ENCODE measurements at regions not wholly inside any gene's neighbourhood (a gene's known extent, or its start where the extent isn't known, plus 50 kb on each side); places are given as distances from the start of the nearest gene placed in this dataset.

GRCh38 chr16:86663685-86664521, 85.6 kb downstream of the FOXL1 start:
- no peak for FAIRE-seq
- DNase-seq (ENCODE audit: low spot score) = no peak

GRCh38 chr16:86664522-86665318, 86.4 kb downstream of the FOXL1 start:
- DNase-seq (ENCODE audit: low spot score) (peak; percentile 99), FAIRE-seq (peak; percentile 95)

DNA sequence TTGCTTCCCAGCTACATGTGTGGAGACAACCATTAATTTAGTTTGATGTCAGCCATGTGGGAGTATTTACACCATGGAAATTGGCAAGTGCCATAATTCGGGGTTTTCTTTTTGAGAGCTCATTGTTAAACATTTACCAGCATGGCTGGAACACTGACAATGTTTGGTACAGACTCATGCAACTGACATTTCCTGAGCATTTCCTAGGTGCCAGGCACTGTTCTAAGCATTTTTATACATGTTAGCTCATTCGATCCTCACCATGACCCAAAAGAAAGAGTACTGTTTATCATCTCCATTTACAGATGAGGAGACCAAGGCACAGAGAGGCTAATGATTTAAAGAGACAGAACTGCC, 86.9 kb downstream of the FOXL1 start:
- DNase-seq (ENCODE audit: low spot score) = peak; percentile 99
- peak; percentile 96 for FAIRE-seq

GRCh38 chr16:86665929-86666328, 87.6 kb downstream of the FOXL1 start:
- no peak for DNase-seq (ENCODE audit: low spot score)
- FAIRE-seq = no peak

DNA sequence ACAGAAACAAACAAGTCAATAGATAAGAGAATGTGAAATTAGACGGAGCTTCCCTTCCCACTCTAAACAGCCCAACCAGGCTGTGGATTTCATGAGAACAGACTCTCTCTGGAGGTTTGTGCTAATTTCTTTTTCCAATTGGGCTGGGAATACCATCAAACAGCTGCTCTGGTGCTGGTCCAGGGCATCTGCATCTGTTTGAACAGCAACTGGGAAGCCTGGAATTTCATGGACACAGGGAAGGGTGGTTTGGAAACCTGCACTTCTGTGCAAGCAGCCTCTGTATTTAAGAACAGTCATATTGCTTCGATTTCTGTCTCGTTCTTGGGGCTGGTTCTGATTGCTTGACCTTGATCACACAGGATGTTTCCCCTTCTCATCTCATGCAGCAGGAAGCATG, 88.7 kb downstream of the FOXL1 start:
- DNase-seq (ENCODE audit: low spot score) = no peak
- FAIRE-seq = no peak

DNA sequence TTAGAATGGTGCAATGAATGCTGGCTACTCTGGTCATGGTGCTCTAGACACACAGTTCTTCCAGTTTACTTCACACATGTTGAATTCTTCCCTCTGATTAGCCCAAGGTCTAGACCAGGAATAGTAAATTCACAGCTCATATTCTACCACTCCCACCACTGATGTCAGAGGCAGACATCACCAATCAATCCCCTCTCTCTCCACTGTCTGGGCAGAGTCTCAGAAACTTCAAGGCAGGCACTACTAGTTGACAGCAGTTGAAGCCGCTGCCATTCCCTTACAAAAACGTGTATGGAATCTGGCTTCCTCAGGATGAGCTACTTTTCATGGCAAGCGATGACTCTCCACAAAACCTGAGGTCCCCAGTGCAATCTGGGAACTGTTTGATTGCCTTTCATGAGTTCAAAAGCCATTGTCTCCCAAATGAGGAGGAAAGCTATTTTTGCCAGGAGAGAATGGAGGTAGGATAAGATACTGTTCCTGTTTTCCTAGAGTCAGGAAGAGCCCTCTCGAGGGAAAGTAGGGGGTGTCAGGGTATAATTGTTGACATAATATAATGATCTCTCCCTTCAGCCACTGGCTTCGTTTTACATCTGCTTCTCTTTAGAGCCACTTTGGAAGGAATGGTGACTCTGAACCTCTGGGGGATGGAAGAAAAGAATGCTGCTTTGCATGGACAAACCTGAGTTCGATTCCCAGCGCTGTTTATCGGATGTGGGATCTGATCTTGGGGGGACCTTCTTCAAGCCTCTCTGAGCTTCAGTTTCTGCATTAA, 90.0 kb downstream of the FOXL1 start:
- no peak for DNase-seq (ENCODE audit: low spot score)

DNA sequence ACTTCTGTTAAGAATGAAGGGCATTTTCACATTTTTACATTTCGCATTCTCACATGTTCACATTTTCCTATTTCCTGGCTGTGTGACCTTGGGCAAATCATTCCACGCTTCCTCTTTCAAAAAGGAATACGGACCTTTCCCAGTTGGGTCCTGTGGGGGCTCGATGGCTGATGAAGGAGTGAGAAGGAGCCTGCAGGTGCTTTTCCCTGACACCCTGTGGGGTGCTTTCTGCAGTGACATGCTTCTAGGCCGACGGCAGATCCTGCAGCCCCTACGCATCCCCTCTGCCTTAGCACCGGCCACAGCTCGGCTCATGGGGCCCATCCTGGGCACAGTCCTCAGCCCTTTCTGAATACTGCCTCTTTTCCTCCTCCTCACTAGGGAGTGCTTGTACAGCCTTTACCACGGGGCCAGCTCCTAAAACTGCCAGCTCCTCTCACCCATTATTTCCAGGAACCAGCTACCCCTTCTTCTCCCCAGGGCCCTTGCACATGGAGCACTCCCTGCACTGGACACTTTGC, 91.0 kb downstream of the FOXL1 start:
- DNase-seq (ENCODE audit: low spot score) (no peak), FAIRE-seq (no peak)

More for the DNA sequence above, 90.0 kb downstream of the FOXL1 start:
- no peak for FAIRE-seq

GRCh38 chr16:86669937-86670749, 91.8 kb downstream of the FOXL1 start:
- FAIRE-seq = no peak
- no peak for DNase-seq (ENCODE audit: low spot score)

DNA sequence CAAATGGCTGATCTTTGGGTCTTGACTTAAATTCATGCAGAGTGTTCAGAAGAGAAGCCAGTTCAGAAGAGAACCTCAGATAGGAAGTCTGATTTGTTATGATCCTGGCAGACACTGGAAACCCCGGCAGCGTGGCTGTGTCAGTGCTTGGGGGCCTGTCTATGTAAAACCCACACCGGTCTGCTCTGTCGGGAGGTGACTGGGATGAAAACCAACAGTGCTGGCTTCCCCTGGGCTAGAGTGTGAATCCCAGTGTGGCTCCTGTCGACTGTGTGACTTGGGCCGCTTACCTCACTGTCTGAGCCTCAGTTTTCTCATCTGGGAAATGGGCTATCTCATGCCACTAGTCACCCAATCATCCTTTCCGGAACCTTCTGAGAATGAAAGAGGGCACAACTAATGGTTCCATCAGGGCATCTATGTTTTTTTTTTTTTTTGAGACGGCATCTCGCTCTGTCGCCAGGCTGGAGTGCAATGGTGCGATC, 92.4 kb downstream of the FOXL1 start:
- FAIRE-seq (no peak), DNase-seq (ENCODE audit: low spot score) (no peak)

DNA sequence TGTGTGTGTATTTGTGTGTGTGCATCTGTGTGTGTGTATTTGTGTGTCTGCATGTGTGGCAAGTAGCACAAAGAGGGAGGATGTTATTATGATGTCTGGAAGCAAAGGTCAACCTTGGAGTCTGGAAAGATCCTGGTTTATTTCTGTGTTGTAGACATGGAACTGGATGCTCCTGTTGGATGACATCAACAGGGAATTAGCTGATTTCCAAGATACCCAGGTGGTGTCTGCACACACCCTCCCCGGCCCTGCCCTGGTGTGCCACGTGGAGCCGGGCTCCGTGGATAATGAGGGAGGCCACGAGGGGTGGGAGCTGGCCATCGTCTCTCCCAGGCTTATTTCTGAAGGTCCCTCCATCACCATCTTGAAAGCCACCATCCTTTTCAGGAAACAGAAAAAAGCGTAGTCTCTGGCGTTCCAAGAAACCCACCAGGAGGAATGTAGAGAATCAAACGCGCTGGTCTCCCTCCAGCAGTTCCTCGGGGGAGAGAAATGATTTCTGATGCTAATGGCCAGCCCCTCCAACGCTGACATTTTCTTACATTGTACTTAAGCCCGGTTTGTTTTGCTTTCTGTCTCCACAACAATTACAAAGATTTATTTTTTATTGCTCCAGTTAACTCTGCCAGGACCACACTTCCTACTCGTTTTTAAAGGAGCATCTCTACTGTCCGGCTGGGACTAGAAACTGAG, 93.3 kb downstream of the FOXL1 start:
- FAIRE-seq = no peak

GRCh38 chr16:86672179-86672863, 94.0 kb downstream of the FOXL1 start:
- FAIRE-seq = no peak
- no peak for DNase-seq (ENCODE audit: low spot score)

More for the DNA sequence above, 93.3 kb downstream of the FOXL1 start:
- DNase-seq (ENCODE audit: low spot score) = no peak

- DNase-seq (ENCODE audit: low spot score) (no peak), FAIRE-seq (no peak)
Measured at GRCh38 chr16:86673090-86673955, 95.0 kb downstream of the FOXL1 start.

GRCh38 chr16:86673956-86674453, 95.7 kb downstream of the FOXL1 start:
- no peak for FAIRE-seq
- DNase-seq (ENCODE audit: low spot score) = no peak

DNA sequence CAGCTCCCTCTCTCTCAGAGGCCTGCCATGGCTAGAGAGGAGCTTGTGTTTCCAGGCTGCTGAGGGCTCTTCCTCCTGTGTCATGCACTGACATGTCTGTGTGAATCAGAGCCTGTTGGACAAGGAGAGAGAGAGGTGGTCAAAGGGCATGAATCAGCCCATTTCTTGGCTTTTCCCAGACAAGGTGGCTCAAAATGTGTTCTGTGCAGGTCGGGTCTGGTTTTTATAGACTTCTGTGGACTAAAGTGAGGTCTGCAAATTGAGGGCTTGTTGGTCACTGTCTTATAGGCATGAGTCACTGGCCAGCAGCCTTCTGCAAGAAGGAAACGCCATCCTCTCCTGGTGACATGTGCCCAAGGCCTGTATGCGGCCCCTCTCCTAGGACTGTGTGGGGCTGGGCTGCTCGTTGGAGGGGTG, 97.9 kb downstream of the FOXL1 start:
- FAIRE-seq = peak; percentile 86

DNA sequence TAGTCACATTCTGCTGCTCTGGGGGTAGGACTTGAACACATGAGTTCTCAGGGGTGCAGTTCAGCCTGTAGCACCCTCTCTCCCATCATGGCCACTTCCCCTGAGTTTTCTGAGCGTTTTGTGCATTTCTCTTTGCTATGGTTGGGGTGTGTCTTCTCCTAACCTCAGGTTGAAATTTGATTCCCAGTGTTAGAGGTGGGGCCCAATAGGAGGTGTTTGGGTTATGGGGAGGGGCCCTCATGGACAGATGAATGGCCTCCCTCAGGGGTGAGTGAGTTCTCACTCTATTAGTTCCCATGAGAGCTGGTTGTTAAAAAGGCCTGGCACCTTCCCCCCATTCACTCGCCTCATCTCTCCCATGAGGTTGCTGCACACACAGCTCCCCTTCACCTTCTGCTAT, 101.1 kb downstream of the FOXL1 start:
- FAIRE-seq (no peak), DNase-seq (ENCODE audit: low spot score) (no peak)

More for the DNA sequence above, 97.9 kb downstream of the FOXL1 start:
- DNase-seq (ENCODE audit: low spot score) = peak; percentile 91

DNA sequence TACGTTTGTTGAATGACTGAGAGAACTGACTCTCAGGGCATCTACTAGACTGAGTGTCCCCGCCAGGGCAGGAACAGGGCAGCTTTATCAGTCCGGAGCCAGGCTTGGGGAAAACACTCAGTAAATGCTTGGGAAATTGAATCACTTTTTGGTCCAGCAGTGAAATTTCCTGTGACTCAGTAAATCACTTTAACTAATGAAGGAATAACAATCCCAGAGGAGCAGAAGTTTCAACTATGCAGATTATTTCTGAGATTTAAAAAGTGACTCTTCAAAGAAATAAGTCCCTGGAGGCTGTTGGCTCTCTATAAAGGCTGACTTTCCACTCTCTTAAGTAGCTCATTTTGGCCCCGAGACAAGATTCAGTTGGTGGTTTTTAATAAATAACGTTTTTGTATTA, 101.8 kb downstream of the FOXL1 start:
- peak; percentile 59 for DNase-seq (ENCODE audit: low spot score)
- FAIRE-seq = peak; percentile 45

GRCh38 chr16:86680661-86681030, 102.3 kb downstream of the FOXL1 start:
- FAIRE-seq = no peak
- DNase-seq (ENCODE audit: low spot score) = no peak
